ENCODE measurements at regions not wholly inside any gene's neighbourhood (a gene's known extent, or its start where the extent isn't known, plus 50 kb on each side); places are given as distances from the start of the nearest gene placed in this dataset.

DNA sequence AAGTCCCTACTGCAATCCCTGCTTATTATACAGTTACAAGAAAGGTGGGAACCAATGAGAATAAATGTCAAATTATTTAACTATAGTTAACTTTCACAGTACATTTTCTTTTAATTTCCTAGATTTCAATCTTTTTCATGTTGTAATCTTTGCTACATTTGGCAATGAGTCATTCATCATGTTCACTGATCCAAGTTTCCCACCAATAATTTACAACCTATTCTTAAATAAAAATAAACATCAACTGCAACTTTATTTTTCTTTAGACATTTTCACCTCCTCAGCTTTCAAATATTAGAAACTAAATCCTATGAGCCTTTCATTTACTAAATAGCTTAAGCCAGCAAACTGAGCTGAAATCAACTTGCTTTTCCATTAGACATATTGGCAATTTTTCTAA, 541.3 kb upstream of the BTBD3 start:
- DNase-seq = no peak

DNA sequence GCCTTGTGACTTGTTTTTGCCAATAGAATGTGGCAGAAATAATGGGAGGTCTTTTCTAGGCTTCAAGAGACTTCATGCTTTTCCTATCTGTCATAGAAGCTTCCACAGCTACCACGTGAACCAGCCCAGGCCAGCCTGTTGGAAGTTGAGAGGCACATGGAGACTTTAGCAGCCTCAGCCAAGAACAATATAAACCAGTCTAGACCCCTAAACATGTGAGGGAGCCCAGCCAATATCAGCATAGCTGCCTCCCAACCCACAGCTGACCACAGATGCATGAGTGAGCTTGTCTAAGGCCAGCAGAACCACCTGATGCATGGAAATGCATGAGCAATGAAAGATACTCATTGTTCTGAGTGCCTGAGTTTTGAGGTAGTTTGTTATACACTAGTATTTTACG, 540.7 kb upstream of the BTBD3 start:
- no peak for DNase-seq

DNA sequence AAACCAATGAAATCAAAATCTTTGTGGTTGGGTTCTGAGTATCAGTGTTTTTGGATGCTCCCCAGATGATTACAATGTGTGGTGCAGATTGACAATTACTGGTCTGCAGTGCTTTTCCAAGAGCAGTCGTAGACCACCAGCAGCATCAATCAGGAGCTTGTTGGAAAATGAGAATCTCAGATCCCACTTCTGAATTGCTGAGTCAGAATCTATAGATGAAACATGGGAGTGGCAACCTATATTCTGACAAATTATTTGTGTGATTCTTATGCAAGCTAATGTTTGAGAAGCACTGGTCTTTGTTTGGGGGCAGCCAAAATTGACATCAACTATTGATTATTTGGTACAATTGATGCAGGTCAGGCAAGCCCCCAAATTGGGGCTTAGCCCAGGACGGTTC, 539.9 kb upstream of the BTBD3 start:
- DNase-seq = no peak

DNA sequence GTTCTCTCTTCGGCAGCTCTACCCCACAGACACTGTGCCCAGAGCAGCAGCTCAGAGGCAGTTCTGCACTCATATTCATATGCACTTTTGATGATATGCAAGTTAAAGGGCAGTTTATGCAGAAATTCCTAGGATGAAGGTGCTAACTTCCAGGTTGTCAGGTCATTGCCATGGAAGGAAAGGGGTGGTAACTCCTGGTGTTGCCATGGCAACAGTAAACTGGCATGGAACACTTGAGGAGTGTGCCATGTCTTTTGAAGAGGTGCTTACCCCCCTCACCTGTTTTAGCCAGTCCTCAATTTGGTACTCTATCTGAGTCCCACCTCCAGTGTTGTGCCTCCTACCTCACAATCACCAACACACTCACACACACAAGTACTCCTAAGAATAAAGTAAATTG, 539.4 kb upstream of the BTBD3 start:
- DNase-seq = no peak

DNA sequence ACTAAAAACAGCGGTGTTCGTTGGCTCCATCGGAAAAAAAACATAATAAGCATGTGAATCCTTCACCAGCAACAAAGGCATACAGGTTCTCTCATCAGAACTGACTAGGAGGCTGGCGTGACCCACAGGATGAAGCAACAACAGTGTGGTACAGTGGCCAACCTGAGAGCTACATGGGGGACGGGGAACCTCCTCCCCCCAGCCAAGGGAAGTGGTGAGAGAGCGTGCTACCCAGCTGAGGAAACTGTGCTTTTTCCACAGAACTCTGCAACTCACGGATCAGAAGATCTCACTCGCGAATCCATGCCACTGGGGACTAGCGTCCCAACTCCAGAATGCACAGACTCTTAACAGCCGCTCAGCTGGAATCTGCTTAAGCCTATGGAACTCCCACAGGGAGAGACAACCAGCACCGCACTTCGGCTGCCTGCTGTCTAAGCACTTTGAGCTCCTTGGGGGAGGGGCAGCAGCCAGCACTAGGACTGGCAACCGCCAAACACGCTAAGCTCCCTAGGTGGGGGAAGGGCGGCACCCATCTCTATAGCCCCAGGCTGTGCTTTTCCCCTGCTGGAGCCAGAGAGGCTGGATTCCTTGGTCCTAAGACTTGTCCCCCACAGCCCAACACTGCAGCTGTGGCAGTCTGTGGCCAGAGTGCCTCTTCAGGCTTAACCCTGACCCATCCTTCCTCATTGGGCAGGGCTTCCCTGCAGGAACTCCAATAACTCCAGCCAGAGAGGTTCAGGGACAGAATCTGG, 538.3 kb upstream of the BTBD3 start:
- DNase-seq = no peak

DNA sequence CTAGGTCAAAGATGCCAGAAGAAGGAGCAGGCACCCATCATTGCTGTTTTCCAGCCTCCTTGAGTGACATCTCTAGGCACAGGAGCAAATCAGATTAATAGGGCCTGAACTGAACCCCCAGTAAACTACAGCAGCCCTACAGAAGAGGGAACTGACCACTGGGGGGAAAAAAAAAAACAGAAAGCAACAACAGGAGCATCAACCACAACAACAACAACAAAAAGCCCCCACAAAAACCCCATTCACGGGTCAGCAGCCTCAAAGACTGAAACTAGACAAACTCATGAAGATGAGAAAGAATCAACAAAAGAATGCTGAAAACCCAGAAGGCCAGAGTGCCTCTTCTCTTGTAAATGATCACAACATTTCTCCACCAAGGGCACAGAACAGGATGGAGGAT, 537.4 kb upstream of the BTBD3 start:
- DNase-seq = no peak

DNA sequence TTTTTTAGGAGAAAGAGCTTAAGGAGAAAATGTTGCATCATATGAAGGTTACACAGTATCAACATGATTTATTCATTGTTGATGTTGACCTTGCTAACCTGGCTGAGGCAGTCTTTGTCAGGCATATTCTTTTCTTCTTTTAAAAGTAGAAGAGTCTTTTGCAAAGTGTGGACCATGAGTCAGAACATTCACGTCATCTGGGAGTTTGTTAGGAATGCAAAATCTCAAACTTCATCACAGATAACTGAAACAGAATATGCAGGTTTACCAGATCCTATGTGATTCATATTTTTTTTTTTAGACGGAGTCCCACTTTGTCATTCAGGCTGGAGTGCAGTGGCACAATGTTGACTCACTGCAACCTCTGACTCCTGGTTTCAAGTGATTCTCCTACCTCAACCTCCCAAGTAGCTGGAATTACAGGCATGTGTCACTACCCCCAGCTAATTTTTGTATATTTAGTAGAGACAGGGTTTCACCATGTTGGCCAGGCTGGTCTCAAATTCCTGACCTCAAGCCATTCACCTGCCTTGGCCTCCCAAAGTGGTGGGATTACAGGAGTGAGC, 530.4 kb upstream of the BTBD3 start:
- no peak for DNase-seq

DNA sequence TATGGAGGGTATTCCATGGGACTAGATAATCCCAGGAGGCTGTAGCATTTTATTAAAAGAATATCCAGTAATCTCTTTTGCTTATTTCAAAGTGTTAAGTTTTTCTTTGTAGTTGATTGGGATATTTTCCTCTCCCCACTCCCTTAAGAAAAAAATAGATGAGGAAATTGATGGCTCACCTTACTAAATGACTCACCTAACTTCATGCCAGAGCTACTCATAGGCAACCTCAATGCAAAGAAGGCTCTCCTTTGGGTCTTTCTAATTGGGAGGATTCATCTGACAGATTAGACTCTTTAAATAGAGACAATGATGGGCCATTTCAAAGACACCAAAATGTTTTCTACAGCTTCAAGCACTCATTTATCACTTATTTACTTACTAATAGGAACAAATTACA, 528.5 kb upstream of the BTBD3 start:
- no peak for DNase-seq

DNA sequence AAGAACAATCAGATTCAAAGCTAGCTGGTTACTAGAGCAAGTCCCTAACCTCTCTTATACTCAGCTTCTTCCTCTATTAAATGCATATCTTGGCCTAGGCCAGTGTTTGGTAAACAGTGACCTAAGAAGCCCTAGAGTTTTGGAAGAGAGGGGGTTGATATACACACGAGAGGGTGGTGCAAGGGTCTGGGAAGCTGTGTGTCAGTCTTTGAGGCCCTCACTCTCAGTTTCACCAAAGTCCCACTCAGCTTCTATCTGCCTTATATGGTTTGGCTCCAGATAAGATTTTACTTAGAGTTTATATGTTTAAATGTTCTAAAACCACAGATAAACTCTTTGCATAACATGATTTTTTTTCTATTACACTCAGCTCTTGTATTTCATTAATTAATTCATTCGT, 526.1 kb upstream of the BTBD3 start:
- no peak for DNase-seq

DNA sequence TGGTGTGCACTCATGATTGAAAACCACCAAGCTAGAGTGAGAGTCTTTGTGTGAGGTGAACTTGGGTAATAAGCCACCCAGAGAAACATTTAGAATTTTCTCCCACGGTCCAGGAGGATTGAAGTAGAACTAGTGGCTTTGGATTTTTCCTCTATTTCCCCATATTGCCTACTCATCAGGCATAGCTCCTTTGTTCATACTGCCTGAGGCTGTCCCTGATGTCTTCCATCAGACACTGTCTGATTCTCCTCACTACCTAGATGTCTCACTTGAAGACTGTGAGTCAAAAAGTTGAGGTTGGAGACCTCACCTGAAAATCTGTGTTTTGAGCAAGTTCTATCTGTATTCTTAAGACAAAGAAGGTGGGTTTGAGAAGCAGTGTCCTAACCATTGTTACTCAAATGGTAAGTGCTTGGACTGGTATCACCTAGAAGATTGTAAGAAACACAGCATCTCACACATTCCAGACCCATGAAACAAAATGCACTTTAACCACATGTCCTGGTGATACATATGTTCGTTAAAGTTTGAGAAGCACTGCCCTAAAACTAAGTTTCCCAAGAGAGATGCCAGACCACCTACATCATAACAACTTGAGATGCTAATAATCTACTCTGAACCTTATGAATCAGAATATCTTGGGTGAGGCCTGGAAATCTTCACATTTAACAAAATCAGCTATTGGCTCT, 523.4 kb upstream of the BTBD3 start:
- DNase-seq = no peak

DNA sequence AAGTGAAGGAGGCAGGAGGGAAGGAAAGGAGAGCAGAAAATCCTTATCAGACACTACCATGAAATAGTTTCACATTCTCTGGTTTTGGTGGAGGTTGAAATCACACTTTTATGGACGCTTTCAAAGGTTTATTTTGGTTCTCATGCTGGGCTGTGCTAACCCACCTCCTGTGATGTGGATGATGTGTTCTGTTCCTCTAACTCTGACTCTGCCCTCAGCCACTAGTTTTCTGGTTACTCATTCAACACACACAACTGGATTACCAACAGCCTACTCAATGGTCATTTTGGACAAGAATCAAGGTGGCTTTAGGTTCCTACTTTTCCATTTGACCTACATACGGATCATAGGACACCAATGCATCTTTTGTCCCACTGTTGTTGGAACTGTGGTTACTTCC, 522.1 kb upstream of the BTBD3 start:
- DNase-seq = no peak

DNA sequence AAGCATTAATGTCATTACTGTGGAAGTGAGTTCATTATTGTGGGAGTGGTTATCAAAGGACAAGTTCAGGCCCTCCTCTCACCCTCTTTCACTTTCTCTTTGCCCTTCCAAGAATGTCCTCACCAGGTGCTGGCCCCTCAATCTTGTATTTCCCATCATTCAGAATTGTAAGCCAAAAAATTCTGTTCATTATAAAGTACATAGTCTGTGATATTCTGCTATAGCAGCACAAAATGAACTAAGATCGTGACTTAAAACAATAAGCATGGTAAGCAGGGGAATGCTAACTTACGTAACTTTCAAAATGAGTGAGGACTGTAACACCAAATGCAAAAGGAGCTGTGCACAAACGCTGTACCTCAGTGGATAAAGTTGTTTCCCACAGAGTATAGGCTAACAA, 515.7 kb upstream of the BTBD3 start:
- no peak for DNase-seq

DNA sequence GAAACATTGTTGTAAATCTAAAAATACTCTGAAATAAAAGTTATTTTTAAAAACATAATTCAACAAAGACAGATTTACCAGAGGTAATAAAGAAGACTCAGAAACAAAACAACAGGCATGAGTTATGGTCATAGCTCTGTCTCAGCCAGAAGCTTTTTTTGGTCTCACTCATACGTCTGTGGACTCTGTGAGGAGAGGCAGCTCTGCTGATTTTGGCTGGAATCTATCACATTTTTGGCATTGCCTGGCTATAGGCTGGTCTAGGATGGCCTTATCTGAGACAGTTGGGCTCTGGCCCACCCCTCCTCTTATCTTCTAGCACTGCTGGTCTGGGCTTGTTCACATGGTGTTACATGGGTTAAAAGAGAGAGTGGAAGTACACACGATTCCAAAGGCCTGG, 514.0 kb upstream of the BTBD3 start:
- no peak for DNase-seq

DNA sequence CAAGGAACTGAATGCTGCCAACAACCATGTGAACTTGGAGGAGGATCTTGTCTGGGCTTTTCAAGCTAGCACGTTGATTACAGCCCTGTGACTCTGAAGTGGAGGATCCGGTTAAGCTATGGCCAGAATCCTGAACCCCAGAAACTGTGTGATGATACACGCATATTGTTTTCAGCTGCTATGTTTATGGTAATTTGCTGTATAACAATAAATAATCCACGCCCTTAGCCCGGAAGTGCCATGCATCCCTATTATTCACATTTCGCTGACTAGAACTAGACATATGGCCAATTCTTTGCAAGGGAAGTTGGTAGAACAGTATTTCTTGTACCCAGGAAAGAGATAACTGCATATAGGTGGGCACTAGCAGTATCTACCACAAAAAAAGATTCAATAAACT, 510.8 kb upstream of the BTBD3 start:
- no peak for DNase-seq

DNA sequence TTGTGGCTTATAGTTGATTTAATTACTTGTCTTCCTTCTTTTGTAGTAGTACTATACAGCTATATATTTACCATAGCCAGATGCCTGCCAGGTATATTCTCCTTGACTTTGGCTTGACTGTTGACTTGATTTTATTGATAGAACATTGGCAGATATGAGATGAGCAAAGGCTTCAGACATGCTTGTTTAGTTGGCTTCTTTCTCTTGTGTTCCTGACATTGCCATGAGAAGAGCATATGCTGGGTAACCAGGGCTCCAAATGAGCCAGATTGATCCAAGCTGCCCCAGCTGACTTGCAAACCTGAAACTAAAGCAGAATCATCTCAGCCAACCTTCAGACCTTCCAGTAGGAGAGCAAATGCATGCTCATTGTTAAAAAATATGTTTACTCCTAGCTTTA, 508.1 kb upstream of the BTBD3 start:
- DNase-seq = no peak

DNA sequence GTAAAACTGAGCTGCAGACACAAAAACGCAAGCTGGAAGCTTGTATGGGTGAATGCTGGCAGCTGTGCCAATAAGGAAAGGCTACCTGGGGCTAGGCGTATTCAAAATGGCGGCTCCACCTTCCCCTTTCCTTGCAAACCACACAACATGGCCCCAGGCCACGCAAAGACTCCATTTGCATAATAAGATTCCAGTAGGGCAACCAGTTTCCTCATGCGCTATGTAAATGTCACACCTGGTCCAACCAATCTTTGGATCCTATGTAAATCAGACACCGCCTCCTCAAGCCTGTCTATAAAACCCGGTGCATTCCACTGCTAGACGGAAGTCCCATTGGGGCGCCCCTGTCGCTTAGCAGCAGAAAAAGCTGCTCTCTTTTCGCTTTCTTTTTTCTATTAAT, 505.9 kb upstream of the BTBD3 start:
- no peak for DNase-seq

DNA sequence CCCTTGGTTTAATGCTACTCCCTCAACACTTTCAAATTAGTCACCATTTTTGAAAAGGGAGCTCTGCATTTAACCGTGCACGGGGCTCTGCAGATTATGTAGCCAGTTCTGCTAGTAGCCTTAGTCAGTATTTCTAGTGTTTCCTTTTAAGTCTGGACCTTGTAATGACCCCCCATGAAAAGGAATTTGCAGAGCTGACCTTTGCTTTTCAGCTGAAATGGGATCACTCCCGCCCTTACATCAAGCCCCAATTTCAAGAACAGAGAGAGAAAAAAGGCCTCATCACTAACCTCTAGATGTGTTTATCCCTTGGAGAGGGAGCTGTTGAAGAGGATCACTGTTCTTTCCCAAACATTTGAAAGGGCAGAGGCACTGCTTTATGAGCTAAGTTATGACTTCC, 490.7 kb upstream of the BTBD3 start:
- DNase-seq = no peak

DNA sequence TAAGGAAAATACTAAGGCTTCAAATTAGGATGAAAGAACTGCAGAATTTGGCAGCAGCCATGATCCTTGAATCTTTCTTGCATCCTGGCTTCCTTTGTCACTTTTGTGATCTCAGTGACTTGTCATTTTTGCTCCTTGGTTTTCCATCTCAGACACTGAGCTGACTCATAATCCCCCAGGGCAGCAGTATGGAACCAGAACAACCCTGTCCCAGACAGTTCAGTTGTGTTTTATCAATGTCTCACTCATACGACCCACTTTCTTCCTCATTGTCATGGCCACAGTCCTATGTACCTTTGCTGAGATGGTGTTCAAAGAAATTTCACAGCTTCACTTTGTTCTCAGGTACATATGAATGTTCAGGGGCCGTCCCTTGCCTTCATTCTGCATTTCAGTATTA, 488.5 kb upstream of the BTBD3 start:
- DNase-seq = no peak

DNA sequence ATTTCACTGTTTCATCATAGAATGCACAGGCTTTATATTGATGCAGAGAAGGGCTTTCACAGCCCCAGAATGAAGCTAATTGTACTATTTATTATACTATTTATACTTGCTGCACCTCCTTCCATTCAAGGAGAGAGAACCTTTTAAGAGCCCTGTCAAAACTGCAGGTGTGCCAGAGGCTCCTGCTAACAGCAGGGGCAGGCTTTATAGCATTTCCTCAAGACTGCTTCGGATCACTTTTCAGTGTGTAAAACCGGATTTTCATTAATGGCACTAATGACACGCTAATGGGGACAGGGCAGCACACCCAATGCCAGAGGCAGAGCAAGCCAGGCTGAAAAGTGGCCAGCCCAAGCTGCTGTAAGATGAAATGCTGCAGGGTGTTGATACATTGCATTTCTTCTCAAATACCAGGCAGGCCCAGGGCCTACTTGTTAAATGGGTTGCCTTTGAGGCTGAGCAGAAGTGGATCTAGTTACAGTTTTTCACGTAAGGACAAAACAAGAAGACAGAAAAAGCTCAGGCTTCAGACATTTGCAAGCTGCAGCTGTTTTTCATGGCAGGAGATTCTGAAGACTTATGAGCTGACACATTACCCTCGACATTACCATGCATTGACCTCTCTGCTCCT, 487.7 kb upstream of the BTBD3 start:
- DNase-seq = no peak

DNA sequence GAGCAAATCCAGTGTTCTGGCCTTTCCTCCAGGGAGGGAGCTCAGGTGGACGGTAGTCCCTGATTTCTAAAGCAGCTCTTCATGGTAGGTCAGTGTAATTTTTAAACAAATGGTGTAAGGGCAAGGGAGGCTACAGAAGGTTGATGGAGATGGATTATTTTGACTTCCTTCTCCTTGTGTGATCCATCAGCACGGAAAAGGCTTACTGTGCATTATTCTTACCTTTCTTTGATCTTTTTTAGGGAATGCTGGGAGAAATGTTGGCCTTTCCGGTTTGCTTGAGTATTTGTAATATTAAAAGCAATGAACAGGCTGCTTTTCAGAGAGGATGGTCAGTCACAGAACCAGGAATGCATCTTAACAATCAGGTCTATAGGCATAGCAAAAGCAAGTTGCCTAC, 487.0 kb upstream of the BTBD3 start:
- DNase-seq = no peak

DNA sequence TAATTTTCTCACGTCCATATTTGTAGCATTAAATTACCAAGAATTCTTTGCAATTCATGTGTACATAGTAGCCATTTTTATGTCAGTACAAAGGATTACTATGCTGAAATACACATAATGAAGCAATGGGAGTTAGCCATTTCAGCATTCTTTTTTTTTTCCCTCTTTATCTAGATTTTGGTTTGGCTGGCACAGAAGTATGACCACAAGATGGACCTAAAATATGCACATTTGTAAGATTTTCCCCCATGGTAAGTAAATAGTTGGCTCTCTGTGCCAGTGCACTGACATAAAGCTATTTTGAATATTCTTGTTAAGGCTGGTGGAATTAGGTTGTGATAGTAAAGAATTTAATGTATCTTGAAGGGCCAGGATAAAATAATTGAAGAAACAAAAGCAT, 486.1 kb upstream of the BTBD3 start:
- no peak for DNase-seq

DNA sequence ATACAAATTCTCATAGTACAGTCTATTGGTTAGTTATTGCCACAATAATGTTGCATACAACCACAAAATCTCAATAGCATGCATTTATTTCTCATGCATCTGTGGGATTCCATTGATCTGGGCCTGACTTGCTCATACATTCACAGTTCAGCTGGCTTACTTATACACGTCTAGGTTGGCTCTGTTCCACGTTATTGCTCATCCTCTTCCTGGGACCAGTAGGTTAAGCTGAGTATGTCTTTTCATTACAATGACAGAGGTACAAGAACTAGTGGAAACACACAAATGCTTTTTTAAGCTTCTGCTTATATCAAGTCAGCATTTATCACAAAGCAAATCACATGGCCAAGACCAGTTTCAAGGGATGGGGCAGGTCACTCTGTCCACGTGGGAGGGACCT, 485.3 kb upstream of the BTBD3 start:
- DNase-seq = no peak

DNA sequence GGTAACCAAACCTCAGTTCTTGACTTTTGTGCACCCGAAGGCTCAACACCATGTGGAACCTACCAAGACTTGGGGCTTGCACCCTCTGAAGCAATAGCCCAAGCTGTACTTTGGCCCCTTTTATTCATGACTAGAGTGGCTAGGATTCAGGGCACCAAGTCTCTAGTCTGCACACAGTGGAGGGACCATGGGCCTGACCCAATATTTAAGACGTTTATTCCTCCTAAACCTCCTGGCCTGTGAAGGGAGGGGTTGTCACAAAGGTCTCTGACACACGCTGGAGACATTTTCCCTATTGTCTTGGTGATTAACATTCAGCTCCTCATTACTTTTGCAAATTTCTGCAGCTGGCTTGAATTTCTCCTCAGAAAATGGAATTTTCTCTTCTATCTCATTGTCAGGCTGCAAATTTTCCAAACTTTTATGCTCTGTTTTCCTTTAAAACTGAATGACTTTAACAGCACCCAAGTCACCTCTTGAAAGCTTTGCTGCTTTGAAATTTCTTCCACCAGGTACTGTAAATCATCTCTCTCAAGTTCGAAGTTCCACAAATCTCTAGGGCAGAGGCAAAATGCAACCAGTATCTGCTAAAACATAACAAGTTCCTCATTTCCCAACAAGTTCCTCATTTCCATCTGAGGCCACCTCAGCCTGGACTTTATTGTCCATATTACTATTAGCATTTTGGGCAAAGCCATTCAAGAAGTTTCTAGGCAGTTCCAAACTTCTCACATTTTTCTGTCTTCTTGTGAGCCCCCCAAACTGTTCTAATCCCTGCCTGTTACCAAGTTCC, 481.4 kb upstream of the BTBD3 start:
- DNase-seq = no peak
